LNCAP (cell line): ENCODE measurements at regions not wholly inside any gene's neighbourhood (a gene's known extent, or its start where the extent isn't known, plus 50 kb on each side); places are given as distances from the start of the nearest gene placed in this dataset.

Experiments used
- TF ChIP-seq, protein P1 (sequence below): fragments of 450-650 bp; IDR thresholded peaks from 2 replicates; pipeline ENCODE4 v1.5.1; 2017; ENCODE audit warnings: mild to moderate bottlenecking

DNA sequence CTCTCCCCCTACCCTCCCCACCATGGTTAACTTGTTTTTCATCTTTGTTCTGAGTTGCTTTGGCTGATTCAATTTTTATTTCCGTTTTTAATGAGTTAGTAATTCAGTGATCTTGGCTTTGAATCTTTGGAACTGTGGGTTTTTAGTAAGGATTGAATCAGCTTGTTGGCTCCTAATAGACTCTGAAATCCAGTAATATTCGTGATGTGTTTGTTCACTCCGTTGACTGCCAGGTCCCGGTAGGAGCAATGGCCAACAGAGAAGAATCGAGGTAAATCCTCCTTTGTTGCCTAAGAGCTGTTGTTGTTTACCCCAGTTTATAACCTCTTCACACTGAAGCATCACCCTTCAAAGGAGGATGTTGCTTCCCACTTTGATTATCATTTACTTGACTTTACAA lies 92.7 kb downstream of the PCSK1 start:
- TF ChIP-seq, protein P1, sequence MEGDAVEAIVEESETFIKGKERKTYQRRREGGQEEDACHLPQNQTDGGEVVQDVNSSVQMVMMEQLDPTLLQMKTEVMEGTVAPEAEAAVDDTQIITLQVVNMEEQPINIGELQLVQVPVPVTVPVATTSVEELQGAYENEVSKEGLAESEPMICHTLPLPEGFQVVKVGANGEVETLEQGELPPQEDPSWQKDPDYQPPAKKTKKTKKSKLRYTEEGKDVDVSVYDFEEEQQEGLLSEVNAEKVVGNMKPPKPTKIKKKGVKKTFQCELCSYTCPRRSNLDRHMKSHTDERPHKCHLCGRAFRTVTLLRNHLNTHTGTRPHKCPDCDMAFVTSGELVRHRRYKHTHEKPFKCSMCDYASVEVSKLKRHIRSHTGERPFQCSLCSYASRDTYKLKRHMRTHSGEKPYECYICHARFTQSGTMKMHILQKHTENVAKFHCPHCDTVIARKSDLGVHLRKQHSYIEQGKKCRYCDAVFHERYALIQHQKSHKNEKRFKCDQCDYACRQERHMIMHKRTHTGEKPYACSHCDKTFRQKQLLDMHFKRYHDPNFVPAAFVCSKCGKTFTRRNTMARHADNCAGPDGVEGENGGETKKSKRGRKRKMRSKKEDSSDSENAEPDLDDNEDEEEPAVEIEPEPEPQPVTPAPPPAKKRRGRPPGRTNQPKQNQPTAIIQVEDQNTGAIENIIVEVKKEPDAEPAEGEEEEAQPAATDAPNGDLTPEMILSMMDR, result no peak

DNA sequence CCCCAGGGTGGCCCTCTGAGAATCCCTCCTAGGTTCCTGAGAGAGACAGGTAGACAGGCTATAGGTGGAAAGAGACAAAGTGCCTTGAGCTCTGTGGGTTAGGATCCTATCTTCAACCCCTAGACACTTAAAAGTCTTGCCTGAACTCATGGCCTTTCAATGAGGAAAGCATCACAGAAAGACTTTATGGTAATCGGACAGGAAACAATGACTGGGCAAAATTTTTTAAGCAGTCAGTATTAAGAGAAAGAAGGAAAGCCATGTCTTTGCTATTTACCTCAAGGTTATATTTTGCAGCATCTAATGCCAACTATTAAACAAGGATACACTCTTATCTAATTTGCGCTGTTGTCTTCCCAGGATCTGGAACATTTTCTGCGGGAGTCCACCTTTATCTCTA lies 93.2 kb downstream of the PCSK1 start:
- TF ChIP-seq, protein P1, result no peak

- TF ChIP-seq, protein P1, result no peak
Observed at GRCh38 chr5:96338624-96339415, 94.2 kb downstream of the PCSK1 start.

GRCh38 chr5:96338091-96338490 lies 95.0 kb downstream of the PCSK1 start:
- TF ChIP-seq, protein P1, result no peak

- TF ChIP-seq, protein P1, result no peak
Observed at GRCh38 chr5:96337048-96337781, 95.8 kb downstream of the PCSK1 start.

DNA sequence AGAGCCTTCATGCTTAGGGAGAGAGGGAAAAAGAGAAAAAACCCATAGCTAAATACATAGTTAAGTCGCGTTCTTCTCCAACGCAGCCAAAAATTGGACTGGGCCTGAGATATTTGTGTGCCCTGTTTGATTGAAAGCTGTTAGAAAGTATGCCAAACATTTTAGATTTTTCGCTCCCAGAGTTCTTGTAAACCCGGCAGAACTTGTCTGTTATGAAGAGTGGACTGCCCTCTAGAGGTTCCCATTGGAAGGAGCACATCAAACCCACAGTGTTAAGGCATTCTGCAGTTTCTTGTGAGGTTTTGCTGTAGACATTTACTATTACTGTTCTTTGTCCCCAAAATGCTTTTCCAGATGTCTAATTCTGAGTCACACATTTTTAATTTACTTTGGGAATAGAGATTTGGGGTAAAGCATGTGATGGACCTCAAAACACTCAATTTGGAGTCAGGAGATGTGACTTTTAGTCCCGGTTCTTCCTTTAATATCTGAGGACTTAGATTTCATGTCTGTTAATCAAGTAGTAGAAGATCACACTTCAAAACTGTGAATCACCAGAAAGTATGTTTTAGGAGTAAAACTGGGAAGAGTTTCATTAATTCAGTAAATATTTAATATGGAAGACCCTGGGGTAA lies 96.6 kb downstream of the PCSK1 start:
- TF ChIP-seq, protein P1, result peak; percentile 90; the same call in 1 of the 2 replicates

- TF ChIP-seq, protein P1, result no peak
Observed at GRCh38 chr5:96335873-96336272, 97.2 kb downstream of the PCSK1 start.
